Gastrocnemius medialis (tissue), 4 donors: ENCODE measurements at regions not wholly inside any gene's neighbourhood (a gene's known extent, or its start where the extent isn't known, plus 50 kb on each side); places are given as distances from the start of the nearest gene placed in this dataset.

Source experiments
- ATAC-seq, 2 donors: fragments of 150-250 bp; one replicate each; pipeline ENCODE4 v1.9.1; 2016
- DNase-seq, 2 donors: peaks; one replicate each; pipeline ENCODE4 v3.0.0-alpha.2; 2019
- H3K27ac ChIP-seq, 4 donors: fragments of 200-600 bp; sonication (generic); 1 replicate in 1 of 4; 2 replicates in 3 of 4; pipeline ENCODE4 v1.5.1; 2016 to 2018; ENCODE audit warnings: mild to moderate bottlenecking in 2 of 4, moderate library complexity in 1 of 4
- H3K27me3 ChIP-seq, 3 donors: fragments of 200-600 bp; sonication (generic) in 2 of 3; 1 replicate in 1 of 3; 2 replicates in 2 of 3; pipeline versions ENCODE4 v1.5.1 to v1.6.0; 2016 to 2019; ENCODE audit warnings: mild to moderate bottlenecking in 1 of 3, moderate library complexity in 1 of 3
- H3K36me3 ChIP-seq, 2 donors: fragments of 200-600 bp; sonication (generic) in 1 of 2; one replicate each; pipeline ENCODE4 v1.5.1; 2017 to 2018
- H3K4me1 ChIP-seq, 2 donors: fragments of 200-600 bp; sonication (generic) in 1 of 2; one replicate each; pipeline ENCODE4 v1.5.1; 2016 to 2017; ENCODE audit warnings: mild to moderate bottlenecking in 2 of 2
- H3K4me3 ChIP-seq, 4 donors: fragments of 200-600 bp; sonication (generic) in 3 of 4; 1 replicate in 1 of 4; 2 replicates in 3 of 4; pipeline ENCODE4 v1.5.1; 2016 to 2019; ENCODE audit warnings: mild to moderate bottlenecking in 2 of 4
- H3K9me3 ChIP-seq, 3 donors: fragments of 200-600 bp; sonication (generic) in 2 of 3; 1 replicate in 1 of 3; 2 replicates in 2 of 3; pipeline ENCODE4 v1.5.1; 2016 to 2019
- CTCF ChIP-seq, 5 experiments: fragments of 450-650 bp in 3 of 5; fragments of 200-600 bp in 2 of 5; sonication (generic) in 2 of 5; IDR thresholded peaks in 4 of 5; conservative IDR thresholded peaks in 1 of 5; 1 replicate in 4 of 5; 2 replicates in 1 of 5; pipeline ENCODE4 v1.5.1; 2016 to 2019; ENCODE audit warnings: antibody characterized with exemption in 5 of 5, mild to moderate bottlenecking in 3 of 5, moderate library complexity in 3 of 5
- POLR2A ChIP-seq, 2 donors: fragments of 450-650 bp; IDR thresholded peaks; one replicate each; pipeline ENCODE4 v1.6.1; 2017; ENCODE audit warnings: antibody characterized with exemption in 2 of 2, mild to moderate bottlenecking in 2 of 2, moderate library complexity in 2 of 2
- in situ Hi-C, 4 donors: fragments of 200-750 bp; cut with MboI; loops; one replicate each; pipeline versions ENCODE4 v1.15.0 to v1.8.0; 2017; ENCODE audit warnings: low sequenced_read_pairs in 4 of 4
- intact Hi-C: fragments of 100-400 bp; cut with DNase I; formaldehyde crosslinking; loops from one replicate; pipeline ENCODE4 v1.15.1; 2023; ENCODE audit warnings: low total_unique reads

DNA sequence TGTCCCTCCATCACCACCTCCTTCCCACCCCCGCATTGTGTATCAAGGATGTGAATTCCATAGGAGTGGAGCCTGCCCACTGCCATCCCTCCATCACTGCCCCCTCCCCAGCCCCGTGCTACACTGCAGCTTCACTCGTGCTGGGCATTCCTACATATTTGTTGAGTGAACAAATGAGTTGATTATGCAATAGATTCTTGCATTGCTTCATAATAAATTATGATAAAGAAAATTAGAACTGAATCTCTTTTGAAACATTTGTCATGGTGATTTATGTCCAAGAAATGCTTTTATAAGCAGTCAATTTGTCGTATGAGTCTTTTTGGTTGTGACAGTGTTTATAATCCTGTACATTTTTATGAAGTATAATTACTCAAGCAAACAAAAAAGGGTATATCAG, 83.2 kb downstream of the IRX1 start:
- intact Hi-C loops, result no loop called here
- no peak for ATAC-seq
- Histone ChIP-seq H3K4me3 (no peak overlapping the region), H3K4me1 (no peaks in the 10 kb centered on the region), H3K36me3 (no peaks in the 10 kb centered on the region), H3K27ac (no peak overlapping the region), H3K9me3 (no peaks in the 10 kb centered on the region), H3K27me3 (no peaks in the 10 kb centered on the region)
- in situ Hi-C loops, result no loop called here
- DNase-seq, result no peak
- TF ChIP-seq CTCF (IDR thresholded peaks at IDR 0.05 in 4 of 5, conservative IDR thresholded peaks at IDR 0.05 in 1 of 5), result no peak
- no peak for TF ChIP-seq POLR2A (IDR thresholded peaks at IDR 0.05)

DNA sequence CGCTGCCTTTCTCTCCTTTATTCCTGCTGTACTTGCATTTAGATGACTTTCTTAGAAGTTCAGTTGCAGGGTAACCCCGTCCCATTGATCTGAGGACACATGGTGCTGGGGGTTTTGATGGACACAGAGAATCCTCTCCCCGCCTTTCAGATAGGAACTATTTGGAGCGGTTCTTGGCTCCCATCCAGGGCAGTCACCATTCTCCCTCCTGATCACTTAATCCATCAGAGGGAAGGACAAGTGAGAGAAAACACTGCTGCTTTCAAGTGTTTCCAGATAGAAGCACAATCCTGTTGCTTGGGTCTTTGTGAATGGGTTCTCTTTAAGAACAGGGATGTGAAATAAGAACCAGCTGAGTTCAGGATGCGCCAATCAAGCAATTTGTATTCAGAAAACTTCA, 85.2 kb downstream of the IRX1 start:
- H3K27ac ChIP-seq, result no peak overlapping the region
- no peaks in the 10 kb centered on the region for H3K27me3 ChIP-seq
- H3K36me3 ChIP-seq, result no peaks in the 10 kb centered on the region
- DNase-seq (no peak), ATAC-seq (no peak)
- intact Hi-C loops, result no loop called here
- H3K4me3 ChIP-seq, result no peak overlapping the region
- TF ChIP-seq CTCF (IDR thresholded peaks at IDR 0.05 in 4 of 5, conservative IDR thresholded peaks at IDR 0.05 in 1 of 5) (no peak), POLR2A (IDR thresholded peaks at IDR 0.05) (no peak)
- H3K4me1 ChIP-seq, result no peaks in the 10 kb centered on the region
- no peaks in the 10 kb centered on the region for H3K9me3 ChIP-seq
- in situ Hi-C loops, result no loop called here

GRCh38 chr5:3684118-3684517, 88.5 kb downstream of the IRX1 start:
- TF ChIP-seq POLR2A (IDR thresholded peaks at IDR 0.05) (no peak), CTCF (IDR thresholded peaks at IDR 0.05 in 4 of 5, conservative IDR thresholded peaks at IDR 0.05 in 1 of 5) (no peak)
- intact Hi-C loops, result no loop called here
- ATAC-seq, result no peak

GRCh38 chr5:3684771-3685354, 89.2 kb downstream of the IRX1 start:
- TF ChIP-seq POLR2A (IDR thresholded peaks at IDR 0.05), result no peak
- Histone ChIP-seq H3K27ac (no peak overlapping the region), H3K4me3 (no peak overlapping the region), H3K4me1 (no peaks in the 10 kb centered on the region), H3K36me3 (no peaks in the 10 kb centered on the region), H3K27me3 (no peaks in the 10 kb centered on the region), H3K9me3 (no peaks in the 10 kb centered on the region)
- DNase-seq (no peak), ATAC-seq (no peak)
- in situ Hi-C loops, result no loop called here
- intact Hi-C loops, result no loop called here

More at GRCh38 chr5:3684118-3684517, 88.5 kb downstream of the IRX1 start:
- H3K27me3 ChIP-seq, result no peaks in the 10 kb centered on the region
- no peaks in the 10 kb centered on the region for H3K4me1 ChIP-seq
- DNase-seq, result no peak
- in situ Hi-C loops, result no loop called here
- H3K27ac ChIP-seq, result no peak overlapping the region
- no peaks in the 10 kb centered on the region for H3K36me3 ChIP-seq
- no peak overlapping the region for H3K4me3 ChIP-seq
- H3K9me3 ChIP-seq, result no peaks in the 10 kb centered on the region

DNA sequence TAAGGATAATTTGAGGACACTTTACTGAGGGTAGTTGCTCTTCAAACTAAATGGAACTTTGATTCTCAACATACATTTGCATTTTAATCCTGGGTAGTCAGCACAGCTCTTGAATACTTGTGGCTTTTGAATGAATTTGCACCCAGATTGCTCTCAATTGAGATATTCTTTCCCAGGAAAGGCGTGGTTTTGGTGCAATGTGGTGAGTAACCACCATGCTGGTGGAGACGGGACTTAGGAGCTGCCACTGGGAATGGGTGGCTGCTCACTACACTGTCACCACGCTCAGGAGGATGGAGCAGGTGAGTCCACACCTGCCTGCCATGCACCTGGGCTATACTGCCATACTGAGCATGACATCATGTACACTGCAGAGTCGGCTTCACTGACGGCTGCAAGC, 99.2 kb downstream of the IRX1 start:
- no peak for TF ChIP-seq POLR2A (IDR thresholded peaks at IDR 0.05)
- TF ChIP-seq CTCF (IDR thresholded peaks at IDR 0.05 in 4 of 5, conservative IDR thresholded peaks at IDR 0.05 in 1 of 5), result no peak
- ATAC-seq (no peak), DNase-seq (no peak)
- no peak overlapping the region for H3K27ac ChIP-seq
- H3K27me3 ChIP-seq, result no peaks in the 10 kb centered on the region
- no peaks in the 10 kb centered on the region for H3K9me3 ChIP-seq
- in situ Hi-C loops (no loop called here), intact Hi-C loops (no loop called here)
- no peaks in the 10 kb centered on the region for H3K36me3 ChIP-seq
- H3K4me1 ChIP-seq, result no peaks in the 10 kb centered on the region
- H3K4me3 ChIP-seq, result no peak overlapping the region
